IMR-90 (cell line): ENCODE measurements at regions not wholly inside any gene's neighbourhood (a gene's known extent, or its start where the extent isn't known, plus 50 kb on each side); places are given as distances from the start of the nearest gene placed in this dataset.

Source experiments
- POLR2A ChIP-seq: IDR thresholded peaks from 2 replicates; pipeline ENCODE4 v1.6.1; 2012; ENCODE audit warnings: mild to moderate bottlenecking, low read depth, low read length
- TF ChIP-seq, protein P1 (sequence below): conservative IDR thresholded peaks from 2 replicates; pipeline ENCODE4 v1.5.1; 2012; ENCODE audit warnings: mild to moderate bottlenecking, low read depth, low read length, improper control_type of control experiment

DNA sequence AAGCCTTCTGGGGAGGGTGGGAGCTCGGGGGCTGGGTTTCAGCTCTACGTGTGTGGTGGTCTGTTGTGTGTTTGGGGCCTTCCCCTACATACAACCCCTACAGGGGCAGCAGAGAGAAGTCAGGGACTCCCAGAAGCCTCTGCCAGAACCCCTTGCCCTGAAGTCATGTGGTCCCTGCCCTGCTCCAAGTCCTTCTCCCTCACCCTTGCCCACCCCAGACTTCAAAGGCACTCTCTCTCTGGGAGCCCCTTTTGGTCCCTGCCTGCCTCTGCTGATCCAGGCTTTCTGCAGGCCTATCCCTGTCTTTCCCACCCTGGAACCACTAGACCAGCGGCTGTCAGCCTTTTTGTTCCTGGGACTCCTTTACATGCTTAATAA is 61.1 kb upstream of the PSD2 start:
- TF ChIP-seq, protein P1, sequence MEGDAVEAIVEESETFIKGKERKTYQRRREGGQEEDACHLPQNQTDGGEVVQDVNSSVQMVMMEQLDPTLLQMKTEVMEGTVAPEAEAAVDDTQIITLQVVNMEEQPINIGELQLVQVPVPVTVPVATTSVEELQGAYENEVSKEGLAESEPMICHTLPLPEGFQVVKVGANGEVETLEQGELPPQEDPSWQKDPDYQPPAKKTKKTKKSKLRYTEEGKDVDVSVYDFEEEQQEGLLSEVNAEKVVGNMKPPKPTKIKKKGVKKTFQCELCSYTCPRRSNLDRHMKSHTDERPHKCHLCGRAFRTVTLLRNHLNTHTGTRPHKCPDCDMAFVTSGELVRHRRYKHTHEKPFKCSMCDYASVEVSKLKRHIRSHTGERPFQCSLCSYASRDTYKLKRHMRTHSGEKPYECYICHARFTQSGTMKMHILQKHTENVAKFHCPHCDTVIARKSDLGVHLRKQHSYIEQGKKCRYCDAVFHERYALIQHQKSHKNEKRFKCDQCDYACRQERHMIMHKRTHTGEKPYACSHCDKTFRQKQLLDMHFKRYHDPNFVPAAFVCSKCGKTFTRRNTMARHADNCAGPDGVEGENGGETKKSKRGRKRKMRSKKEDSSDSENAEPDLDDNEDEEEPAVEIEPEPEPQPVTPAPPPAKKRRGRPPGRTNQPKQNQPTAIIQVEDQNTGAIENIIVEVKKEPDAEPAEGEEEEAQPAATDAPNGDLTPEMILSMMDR, result no peak
- TF ChIP-seq POLR2A, result no peak
